Loucy (cell line): ENCODE measurements at regions not wholly inside any gene's neighbourhood (a gene's known extent, or its start where the extent isn't known, plus 50 kb on each side); places are given as distances from the start of the nearest gene placed in this dataset.
"Not testable (repeated sequence)": the region's sequence is repeated elsewhere in the genome, so short reads cannot be mapped to it uniquely, and the experiment has no call there.

Experiments used
- H2AFZ ChIP-seq: fragments of 200-600 bp; sonication (generic); 2 replicates; pipeline ENCODE4 v1.6.0; 2016; ENCODE audit warnings: antibody characterized with exemption, mild to moderate bottlenecking, low read length, moderate library complexity
- H3F3A ChIP-seq: fragments of 200-600 bp; 2 replicates; pipeline ENCODE4 v1.6.0; 2016; ENCODE audit warnings: antibody characterized with exemption, low read depth, mild to moderate bottlenecking
- H3K27me3 ChIP-seq: fragments of 200-600 bp; sonication (generic); 2 replicates; pipeline ENCODE4 v1.6.1; 2014; ENCODE audit warnings: low read length, mild to moderate bottlenecking; ENCODE audit not compliant: insufficient read depth, poor library complexity, severe bottlenecking
- H3K36me3 ChIP-seq: fragments of 200-600 bp; sonication (generic); 2 replicates; pipeline ENCODE4 v1.6.1; 2016; ENCODE audit warnings: low read length; ENCODE audit not compliant: insufficient read depth
- H3K4me1 ChIP-seq: fragments of 200-600 bp; sonication (generic); 2 replicates; pipeline ENCODE4 v1.5.1; 2014; ENCODE audit warnings: low read length, mild to moderate bottlenecking; ENCODE audit not compliant: insufficient read depth, poor library complexity, severe bottlenecking
- H3K4me2 ChIP-seq: fragments of 200-600 bp; sonication (generic); 2 replicates; pipeline ENCODE4 v1.6.0; 2014; ENCODE audit warnings: antibody characterized with exemption, low read length, low read depth, mild to moderate bottlenecking; ENCODE audit not compliant: poor library complexity, severe bottlenecking
- H3K4me3 ChIP-seq: fragments of 200-600 bp; sonication (generic); 2 replicates; pipeline ENCODE4 v1.5.1; 2014; ENCODE audit warnings: low read length, mild to moderate bottlenecking, mixed read lengths; ENCODE audit not compliant: poor library complexity, severe bottlenecking
- H3K79me2 ChIP-seq: fragments of 200-600 bp; sonication (generic); 2 replicates; pipeline ENCODE4 v1.6.1; 2014; ENCODE audit warnings: low read length; ENCODE audit not compliant: insufficient read depth
- H3K9ac ChIP-seq: fragments of 200-600 bp; sonication (generic); 2 replicates; pipeline ENCODE4 v1.6.0; 2014; ENCODE audit warnings: mild to moderate bottlenecking, low read depth, low read length, moderate library complexity; ENCODE audit not compliant: poor library complexity, severe bottlenecking
- H3K9me2 ChIP-seq: fragments of 200-600 bp; sonication (generic); replicated peaks from 2 replicates; pipeline ENCODE4 v1.6.1; 2016; ENCODE audit warnings: low read depth, low read length, mixed read lengths
- H3K9me3 ChIP-seq: fragments of 200-600 bp; sonication (generic); 2 replicates; pipeline ENCODE4 v1.6.1; 2014; ENCODE audit warnings: mild to moderate bottlenecking, antibody characterized with exemption, low read length, low read depth; ENCODE audit not compliant: insufficient read depth
- H4K20me1 ChIP-seq: fragments of 200-600 bp; sonication (generic); 2 replicates; pipeline ENCODE4 v1.6.0; 2014; ENCODE audit warnings: antibody characterized with exemption, low read length, mild to moderate bottlenecking; ENCODE audit not compliant: insufficient read depth, poor library complexity, severe bottlenecking
- EZH2phosphoT487 ChIP-seq: fragments of 200-600 bp; IDR thresholded peaks from 2 replicates; pipeline ENCODE4 v1.6.1; 2018; ENCODE audit warnings: antibody characterized with exemption, mild to moderate bottlenecking, moderate library complexity, borderline replicate concordance
- TF ChIP-seq, protein P1 (sequence below): fragments of 200-600 bp; sonication (generic); conservative IDR thresholded peaks from 2 replicates; pipeline ENCODE4 v1.5.1; 2014; ENCODE audit warnings: mild to moderate bottlenecking, antibody characterized with exemption, low read length

DNA sequence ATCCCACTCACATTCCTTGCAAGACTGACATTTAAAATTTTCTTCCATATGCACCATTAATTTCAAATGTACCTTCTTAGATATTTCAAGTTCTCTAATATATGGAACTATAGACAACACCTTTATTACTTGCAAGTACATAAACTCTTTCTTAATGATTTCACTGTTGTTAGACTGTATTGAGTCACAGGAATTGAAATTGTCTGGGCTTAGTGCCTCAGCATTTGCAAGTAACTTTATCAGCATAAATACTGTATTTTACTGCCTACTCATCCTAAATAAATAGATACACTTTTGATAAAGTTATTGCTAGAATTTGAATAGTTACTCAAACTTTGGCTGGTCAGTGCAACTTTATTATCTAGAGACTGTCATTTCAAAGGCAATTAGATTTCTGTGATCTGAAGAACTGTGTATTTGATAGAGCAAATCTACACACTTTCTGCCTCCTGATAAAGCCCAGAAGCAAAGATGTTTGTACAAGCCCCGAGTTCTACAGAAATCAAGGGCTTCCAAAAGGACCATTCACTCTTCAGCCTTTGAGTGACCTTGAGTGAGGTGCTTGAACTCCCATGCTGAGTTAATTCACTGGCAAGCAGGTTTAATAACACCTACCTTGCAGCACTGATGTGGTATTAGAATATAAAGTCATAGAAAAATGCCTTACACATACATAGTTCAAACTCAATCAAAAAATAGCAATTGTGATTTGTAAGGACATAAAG lies 91.6 kb downstream of the COX7C start:
- no peaks in the 10 kb centered on the region for H3K79me2 ChIP-seq
- 0 out of 2 replicates have a peak, but pooled peaks cover 6% of the 10 kb centered on the region for H3K9me3 ChIP-seq
- H3F3A ChIP-seq = no peaks in the 10 kb centered on the region
- H3K4me3 ChIP-seq = no peak overlapping the region
- no peak overlapping the region for H3K4me2 ChIP-seq
- no peak overlapping the region for H2AFZ ChIP-seq
- no peaks in the 10 kb centered on the region for H3K9me2 ChIP-seq
- no peaks in the 10 kb centered on the region for H4K20me1 ChIP-seq
- H3K36me3 ChIP-seq = peaks cover 5% of the 10 kb centered on the region; the same call in 1 of the 2 replicates
- H3K9ac ChIP-seq = no peak overlapping the region
- H3K4me1 ChIP-seq = no peaks in the 10 kb centered on the region
- TF ChIP-seq EZH2phosphoT487 = no peak
- TF ChIP-seq, protein P1, sequence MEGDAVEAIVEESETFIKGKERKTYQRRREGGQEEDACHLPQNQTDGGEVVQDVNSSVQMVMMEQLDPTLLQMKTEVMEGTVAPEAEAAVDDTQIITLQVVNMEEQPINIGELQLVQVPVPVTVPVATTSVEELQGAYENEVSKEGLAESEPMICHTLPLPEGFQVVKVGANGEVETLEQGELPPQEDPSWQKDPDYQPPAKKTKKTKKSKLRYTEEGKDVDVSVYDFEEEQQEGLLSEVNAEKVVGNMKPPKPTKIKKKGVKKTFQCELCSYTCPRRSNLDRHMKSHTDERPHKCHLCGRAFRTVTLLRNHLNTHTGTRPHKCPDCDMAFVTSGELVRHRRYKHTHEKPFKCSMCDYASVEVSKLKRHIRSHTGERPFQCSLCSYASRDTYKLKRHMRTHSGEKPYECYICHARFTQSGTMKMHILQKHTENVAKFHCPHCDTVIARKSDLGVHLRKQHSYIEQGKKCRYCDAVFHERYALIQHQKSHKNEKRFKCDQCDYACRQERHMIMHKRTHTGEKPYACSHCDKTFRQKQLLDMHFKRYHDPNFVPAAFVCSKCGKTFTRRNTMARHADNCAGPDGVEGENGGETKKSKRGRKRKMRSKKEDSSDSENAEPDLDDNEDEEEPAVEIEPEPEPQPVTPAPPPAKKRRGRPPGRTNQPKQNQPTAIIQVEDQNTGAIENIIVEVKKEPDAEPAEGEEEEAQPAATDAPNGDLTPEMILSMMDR = no peak
- H3K27me3 ChIP-seq = no peaks in the 10 kb centered on the region

DNA sequence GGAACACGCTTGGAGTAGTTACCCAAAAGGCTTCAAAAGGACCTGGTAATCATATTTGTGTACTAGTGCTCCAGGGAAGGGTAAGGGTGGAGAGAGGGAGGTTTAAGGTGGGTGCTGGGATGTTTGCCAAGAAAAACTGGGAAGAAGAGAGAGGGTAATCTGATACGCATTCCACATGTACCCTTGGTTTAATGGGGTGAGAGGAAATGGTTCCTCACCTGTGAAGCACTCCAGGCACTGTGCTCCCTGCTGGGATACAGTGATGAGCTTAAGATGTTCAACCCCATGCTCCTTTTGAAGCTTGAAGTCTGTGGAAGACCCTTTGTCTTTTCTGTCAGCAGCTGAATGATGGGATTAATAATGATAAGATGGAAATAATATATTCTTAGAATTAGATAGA lies 98.4 kb downstream of the COX7C start:
- H3K4me2 ChIP-seq = no peak overlapping the region
- no peak for TF ChIP-seq EZH2phosphoT487
- TF ChIP-seq, protein P1 = no peak

DNA sequence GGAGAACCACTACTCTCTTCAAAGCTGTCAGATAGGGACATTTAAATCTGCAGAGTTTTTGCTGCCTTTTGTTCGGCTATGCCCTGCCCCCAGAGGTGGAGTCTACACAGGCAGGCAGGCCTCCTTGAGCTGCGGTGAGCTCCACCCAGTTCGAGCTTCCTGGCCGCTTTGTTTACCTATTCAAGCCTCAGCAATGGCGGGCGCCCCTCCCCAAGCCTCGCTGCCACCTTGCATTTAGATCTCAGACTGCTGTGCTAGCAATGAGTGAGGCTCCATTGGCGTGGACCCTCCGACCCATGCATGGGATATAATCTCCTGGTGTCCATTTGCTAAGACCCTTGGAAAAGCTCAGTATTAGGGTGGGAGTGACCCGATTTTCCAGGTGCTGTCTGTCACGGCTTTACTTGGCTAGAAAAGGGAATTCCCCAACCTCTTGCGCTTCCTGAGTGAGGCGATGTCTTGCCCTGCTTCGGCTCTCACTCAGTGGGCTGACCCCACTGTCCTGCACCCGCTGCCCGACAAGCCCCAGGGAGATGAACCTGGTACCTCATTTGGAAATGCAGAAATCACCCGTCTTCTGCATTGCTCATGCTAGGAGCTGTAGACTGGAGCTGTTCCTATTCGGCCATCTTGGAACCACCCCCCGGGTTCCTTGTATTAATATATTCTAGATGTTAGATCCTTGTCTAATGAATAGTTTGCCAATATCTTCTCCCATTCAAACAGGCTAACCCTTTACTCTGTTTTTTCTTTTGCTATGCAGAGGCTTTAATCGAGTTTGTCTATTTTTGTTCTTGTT lies 113.8 kb downstream of the COX7C start:
- H3K4me2 ChIP-seq, H3K36me3 ChIP-seq, H2AFZ ChIP-seq, H3F3A ChIP-seq, H3K4me3 ChIP-seq, H4K20me1 ChIP-seq, H3K9me2 ChIP-seq, H3K27me3 ChIP-seq, H3K9ac ChIP-seq: not testable (repeated sequence)
- Histone ChIP-seq H3K9me3 (peaks cover 21% of the 10 kb centered on the region), H3K79me2 (peaks cover 16% of the 10 kb centered on the region; the same call in 1 of the 2 replicates), H3K4me1 (peaks cover 12% of the 10 kb centered on the region)

More for the DNA sequence above, 98.4 kb downstream of the COX7C start:
- no peaks in the 10 kb centered on the region for H4K20me1 ChIP-seq
- H3K9me3 ChIP-seq = no peaks in the 10 kb centered on the region
- H3K4me1 ChIP-seq = no peaks in the 10 kb centered on the region
- no peaks in the 10 kb centered on the region for H3K27me3 ChIP-seq
- H3K9me2 ChIP-seq = no peaks in the 10 kb centered on the region
- H3F3A ChIP-seq = no peaks in the 10 kb centered on the region
- H3K36me3 ChIP-seq = no peaks in the 10 kb centered on the region
- H3K9ac ChIP-seq = no peak overlapping the region
- H3K4me3 ChIP-seq = no peak overlapping the region
- H2AFZ ChIP-seq = no peak overlapping the region
- H3K79me2 ChIP-seq = no peaks in the 10 kb centered on the region
